ENCODE measurements at regions not wholly inside any gene's neighbourhood (a gene's known extent, or its start where the extent isn't known, plus 50 kb on each side); places are given as distances from the start of the nearest gene placed in this dataset.

GRCh38 chr1:221172841-221173240 lies 293.6 kb downstream of the HLX start:
- no peaks in the 10 kb centered on the region for H3K9me3 ChIP-seq (ENCODE audit: insufficient read depth, low read depth, low read length)
- H3K79me2 ChIP-seq (ENCODE audit: insufficient read depth, low read length): no peaks in the 10 kb centered on the region
- Mint-ChIP-seq H3K27ac (ENCODE audit: unreplicated experiment) (no peak overlapping the region), H3K4me3 (ENCODE audit: unreplicated experiment) (no peak overlapping the region), H3K36me3 (ENCODE audit: low read depth, unreplicated experiment) (no peaks in the 10 kb centered on the region), H3K4me1 (ENCODE audit: low read depth, unreplicated experiment) (peaks cover 14% of the 10 kb centered on the region), H3K9me3 (ENCODE audit: unreplicated experiment) (peaks cover 7% of the 10 kb centered on the region), H3K27me3 (ENCODE audit: low read depth, unreplicated experiment) (peaks cover 2% of the 10 kb centered on the region)
- FAIRE-seq (no peak), DNase-seq (ENCODE audit: low read depth) (no peak)
- no peaks in the 10 kb centered on the region for H3K27me3 ChIP-seq (ENCODE audit: insufficient read depth, low read length)
- H3K36me3 ChIP-seq (ENCODE audit: insufficient read depth, low read length): no peaks in the 10 kb centered on the region
- H3K4me1 ChIP-seq (ENCODE audit: insufficient read depth, low read length): peaks cover 11% of the 10 kb centered on the region
- H2AFZ ChIP-seq (ENCODE audit: low read depth, low read length): no peak overlapping the region
- no peaks in the 10 kb centered on the region for H4K20me1 ChIP-seq (ENCODE audit: insufficient read depth, low read length)
- H3K4me2 ChIP-seq (ENCODE audit: low read length): no peak overlapping the region
- H3K4me3 ChIP-seq (ENCODE audit: insufficient read depth, low read depth, low read length): no peak overlapping the region
- no peak for TF ChIP-seq CTCF (IDR thresholded peaks at IDR 0.05; ENCODE audit: insufficient read depth, low read depth, low read length)
- no peak for TF ChIP-seq EZH2 (IDR thresholded peaks at IDR 0.05; ENCODE audit: insufficient read depth, low read length)
- no peak overlapping the region for H3K27ac ChIP-seq (ENCODE audit: low read depth, low read length)
- H3K9ac ChIP-seq (ENCODE audit: low read length): no peak overlapping the region

DNA sequence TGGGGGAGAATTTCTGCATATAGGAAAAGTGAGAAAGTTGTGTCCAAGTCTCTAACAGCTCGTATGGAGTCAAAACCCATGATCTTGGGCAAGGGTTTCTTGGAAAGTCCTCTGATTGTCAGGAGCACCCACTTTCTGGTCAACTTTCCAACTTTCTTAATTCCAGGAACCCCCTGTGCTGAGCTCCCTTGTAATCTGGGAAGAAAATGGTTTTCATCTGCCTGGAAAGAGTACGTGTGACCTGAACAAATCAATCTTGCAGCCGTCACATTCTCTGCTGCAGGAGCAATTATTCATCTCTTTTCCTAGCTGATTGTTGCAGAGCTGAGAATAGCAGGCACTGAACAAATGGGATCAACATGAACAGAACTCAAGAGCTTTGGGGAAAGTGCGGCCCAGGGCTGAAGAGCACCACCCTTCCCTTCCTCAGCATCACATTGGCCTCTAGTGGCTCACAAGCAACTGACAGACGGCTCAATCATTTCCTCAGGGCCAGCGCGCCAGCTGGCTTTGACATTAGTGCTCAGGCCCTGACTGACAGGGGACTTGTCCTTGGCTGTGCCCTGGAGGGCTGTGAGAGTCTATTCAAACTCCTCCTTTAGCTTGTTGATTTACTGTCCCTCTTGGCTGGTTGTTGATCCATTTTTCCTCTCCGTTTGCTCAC lies 295.2 kb downstream of the HLX start:
- Histone ChIP-seq H3K9ac (ENCODE audit: low read length) (no peak overlapping the region), H3K27me3 (ENCODE audit: insufficient read depth, low read length) (no peaks in the 10 kb centered on the region), H3K79me2 (ENCODE audit: insufficient read depth, low read length) (no peaks in the 10 kb centered on the region), H3K27ac (ENCODE audit: low read depth, low read length) (no peak overlapping the region), H3K36me3 (ENCODE audit: insufficient read depth, low read length) (no peaks in the 10 kb centered on the region), H3K9me3 (ENCODE audit: insufficient read depth, low read depth, low read length) (no peaks in the 10 kb centered on the region), H4K20me1 (ENCODE audit: insufficient read depth, low read length) (no peaks in the 10 kb centered on the region), H3K4me2 (ENCODE audit: low read length) (no peak overlapping the region), H2AFZ (ENCODE audit: low read depth, low read length) (no peak overlapping the region), H3K4me3 (ENCODE audit: insufficient read depth, low read depth, low read length) (no peak overlapping the region), H3K4me1 (ENCODE audit: insufficient read depth, low read length) (peaks cover 6% of the 10 kb centered on the region)
- DNase-seq (ENCODE audit: low read depth) (peak; percentile 16), FAIRE-seq (no peak)
- no peaks in the 10 kb centered on the region for H3K36me3 Mint-ChIP-seq (ENCODE audit: low read depth, unreplicated experiment)
- no peak for TF ChIP-seq EZH2 (IDR thresholded peaks at IDR 0.05; ENCODE audit: insufficient read depth, low read length)
- no peak for TF ChIP-seq CTCF (IDR thresholded peaks at IDR 0.05; ENCODE audit: insufficient read depth, low read depth, low read length)
- peaks cover 7% of the 10 kb centered on the region for H3K9me3 Mint-ChIP-seq (ENCODE audit: unreplicated experiment)
- H3K27ac Mint-ChIP-seq (ENCODE audit: unreplicated experiment): no peak overlapping the region
- H3K4me3 Mint-ChIP-seq (ENCODE audit: unreplicated experiment): no peak overlapping the region
- H3K4me1 Mint-ChIP-seq (ENCODE audit: low read depth, unreplicated experiment): peaks cover 9% of the 10 kb centered on the region
- peaks cover 2% of the 10 kb centered on the region for H3K27me3 Mint-ChIP-seq (ENCODE audit: low read depth, unreplicated experiment)

DNA sequence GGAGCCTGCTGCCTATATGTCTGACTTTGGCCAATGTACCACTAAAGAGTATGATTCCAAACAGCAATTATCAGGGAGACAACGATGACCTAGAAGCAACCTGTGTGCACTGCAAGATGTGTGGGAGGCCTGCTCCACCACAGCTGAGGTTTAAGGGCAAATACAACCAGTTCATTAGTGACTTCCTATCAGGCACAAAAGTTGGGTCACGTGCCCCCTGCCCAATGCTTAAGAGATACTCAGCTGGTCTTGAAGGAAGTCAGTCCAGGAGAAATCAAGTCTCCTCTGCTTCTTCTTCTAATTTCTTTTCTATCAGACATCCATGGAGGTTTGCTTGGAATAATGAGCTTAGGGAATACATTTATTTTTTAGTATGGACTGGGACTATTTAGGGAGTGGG lies 296.0 kb downstream of the HLX start:
- Mint-ChIP-seq H3K4me1 (ENCODE audit: low read depth, unreplicated experiment) (peaks cover 2% of the 10 kb centered on the region), H3K9me3 (ENCODE audit: unreplicated experiment) (peaks cover 7% of the 10 kb centered on the region), H3K4me3 (ENCODE audit: unreplicated experiment) (no peak overlapping the region), H3K36me3 (ENCODE audit: low read depth, unreplicated experiment) (no peaks in the 10 kb centered on the region), H3K27me3 (ENCODE audit: low read depth, unreplicated experiment) (peaks cover 2% of the 10 kb centered on the region), H3K27ac (ENCODE audit: unreplicated experiment) (no peak overlapping the region)
- Histone ChIP-seq H3K9ac (ENCODE audit: low read length) (no peak overlapping the region), H3K4me3 (ENCODE audit: insufficient read depth, low read depth, low read length) (no peak overlapping the region), H3K79me2 (ENCODE audit: insufficient read depth, low read length) (no peaks in the 10 kb centered on the region), H3K9me3 (ENCODE audit: insufficient read depth, low read depth, low read length) (no peaks in the 10 kb centered on the region), H3K27me3 (ENCODE audit: insufficient read depth, low read length) (no peaks in the 10 kb centered on the region), H3K4me2 (ENCODE audit: low read length) (no peak overlapping the region), H3K4me1 (ENCODE audit: insufficient read depth, low read length) (no peaks in the 10 kb centered on the region), H2AFZ (ENCODE audit: low read depth, low read length) (no peak overlapping the region), H4K20me1 (ENCODE audit: insufficient read depth, low read length) (no peaks in the 10 kb centered on the region), H3K36me3 (ENCODE audit: insufficient read depth, low read length) (no peaks in the 10 kb centered on the region), H3K27ac (ENCODE audit: low read depth, low read length) (no peak overlapping the region)
- DNase-seq (ENCODE audit: low read depth) (no peak), FAIRE-seq (no peak)
- TF ChIP-seq CTCF (IDR thresholded peaks at IDR 0.05; ENCODE audit: insufficient read depth, low read depth, low read length) (no peak), EZH2 (IDR thresholded peaks at IDR 0.05; ENCODE audit: insufficient read depth, low read length) (no peak)

Measured in astrocyte (in vitro differentiated cells and primary cell).